HFFc6 (cell line): ENCODE measurements at regions not wholly inside any gene's neighbourhood (a gene's known extent, or its start where the extent isn't known, plus 50 kb on each side); places are given as distances from the start of the nearest gene placed in this dataset.

Source experiments
- DNase-seq: peaks from one replicate; pipeline ENCODE4 v3.0.0-alpha.2; 2018
- H3K27ac Mint-ChIP-seq: 2 replicates; pipeline ENCODE4 v1.8.0; 2020; ENCODE audit warnings: mild to moderate bottlenecking, mixed read lengths
- H3K27me3 Mint-ChIP-seq: 2 replicates; pipeline ENCODE4 v1.8.0; 2021; ENCODE audit warnings: mild to moderate bottlenecking, moderate library complexity, mixed read lengths; ENCODE audit not compliant: insufficient read depth
- H3K36me3 Mint-ChIP-seq: 2 replicates; pipeline ENCODE4 v1.8.0; 2021; ENCODE audit warnings: low read depth, mixed read lengths
- H3K4me1 Mint-ChIP-seq: 2 replicates; pipeline ENCODE4 v1.8.0; 2020; ENCODE audit warnings: low read depth, mixed read lengths
- H3K4me3 Mint-ChIP-seq: 2 replicates; pipeline ENCODE4 v1.8.0; 2020; ENCODE audit warnings: mild to moderate bottlenecking, moderate library complexity, mixed read lengths
- H3K9me3 Mint-ChIP-seq: 2 replicates; pipeline ENCODE4 v1.8.0; 2020; ENCODE audit warnings: mild to moderate bottlenecking, mixed read lengths
- CTCF ChIP-seq: fragments of 200-600 bp; sonication (generic); IDR thresholded peaks from 2 replicates; pipeline ENCODE4 v1.5.0; 2021; ENCODE audit warnings: antibody characterized with exemption, mild to moderate bottlenecking

- H3K36me3 Mint-ChIP-seq, result no peaks in the 10 kb centered on the region
- no peak for TF ChIP-seq CTCF
- no peak overlapping the region for H3K27ac Mint-ChIP-seq
- no peak for DNase-seq
- H3K27me3 Mint-ChIP-seq, result peaks cover 3% of the 10 kb centered on the region
- H3K4me1 Mint-ChIP-seq, result no peaks in the 10 kb centered on the region
- no peaks in the 10 kb centered on the region for H3K9me3 Mint-ChIP-seq
- no peak overlapping the region for H3K4me3 Mint-ChIP-seq
Measured at GRCh38 chr4:119894650-119895208, 171.9 kb downstream of the MAD2L1 start.

GRCh38 chr4:119873794-119874325 lies 192.8 kb downstream of the MAD2L1 start:
- Mint-ChIP-seq H3K27me3 (peaks cover 2% of the 10 kb centered on the region; the same call in 1 of the 2 replicates), H3K4me1 (no peaks in the 10 kb centered on the region), H3K36me3 (no peaks in the 10 kb centered on the region), H3K9me3 (no peaks in the 10 kb centered on the region), H3K27ac (no peak overlapping the region), H3K4me3 (no peak overlapping the region)
- DNase-seq, result no peak
- no peak for TF ChIP-seq CTCF

GRCh38 chr4:119873132-119873531 lies 193.5 kb downstream of the MAD2L1 start:
- TF ChIP-seq CTCF, result no peak
- Mint-ChIP-seq H3K4me1 (no peaks in the 10 kb centered on the region), H3K4me3 (no peak overlapping the region), H3K36me3 (no peaks in the 10 kb centered on the region), H3K27ac (no peak overlapping the region), H3K9me3 (no peaks in the 10 kb centered on the region), H3K27me3 (peaks cover 2% of the 10 kb centered on the region; the same call in 1 of the 2 replicates)
- no peak for DNase-seq

- no peak for DNase-seq
- peaks cover 2% of the 10 kb centered on the region; the same call in 1 of the 2 replicates for H3K27me3 Mint-ChIP-seq
- no peaks in the 10 kb centered on the region for H3K4me1 Mint-ChIP-seq
- no peak overlapping the region for H3K4me3 Mint-ChIP-seq
- no peak overlapping the region for H3K27ac Mint-ChIP-seq
- no peak for TF ChIP-seq CTCF
- H3K9me3 Mint-ChIP-seq, result no peaks in the 10 kb centered on the region
- no peaks in the 10 kb centered on the region for H3K36me3 Mint-ChIP-seq
Measured at GRCh38 chr4:119872371-119873016, 194.2 kb downstream of the MAD2L1 start.

- H3K4me3 Mint-ChIP-seq, result no peak overlapping the region
- H3K27me3 Mint-ChIP-seq, result peaks cover 2% of the 10 kb centered on the region; the same call in 1 of the 2 replicates
- H3K4me1 Mint-ChIP-seq, result no peaks in the 10 kb centered on the region
- DNase-seq, result no peak
- H3K9me3 Mint-ChIP-seq, result no peaks in the 10 kb centered on the region
- H3K27ac Mint-ChIP-seq, result no peak overlapping the region
- H3K36me3 Mint-ChIP-seq, result no peaks in the 10 kb centered on the region
- TF ChIP-seq CTCF, result no peak
Measured at GRCh38 chr4:119870856-119871255, 195.8 kb downstream of the MAD2L1 start.
